ENCODE measurements at regions not wholly inside any gene's neighbourhood (a gene's known extent, or its start where the extent isn't known, plus 50 kb on each side); places are given as distances from the start of the nearest gene placed in this dataset.

- TF ChIP-seq EZH2 (IDR thresholded peaks at IDR 0.05; ENCODE audit: low read length, unreplicated experiment), result no peak
- TF ChIP-seq CTCF (conservative IDR thresholded peaks at IDR 0.05; ENCODE audit: low read depth, low read length), result no peak
- no peak for TF ChIP-seq EZH2phosphoT487 (IDR thresholded peaks at IDR 0.05; ENCODE audit: borderline replicate concordance, low read length)
- H3K27me3 ChIP-seq (ENCODE audit: low read length), result peaks cover 98% of the 10 kb centered on the region
- no peak for DNase-seq
- no peaks in the 10 kb centered on the region for H3K9me3 ChIP-seq (ENCODE audit: low read length)
- intact Hi-C loops (cut with micrococcal nuclease), result no loop called here
- H3K4me3 ChIP-seq (ENCODE audit: low read length), result no peak overlapping the region
- no peaks in the 10 kb centered on the region for H3K79me2 ChIP-seq (ENCODE audit: low read length)
- H3K36me3 ChIP-seq (ENCODE audit: low read depth, low read length), result no peaks in the 10 kb centered on the region
- no peaks in the 10 kb centered on the region for H4K20me1 ChIP-seq (ENCODE audit: low read length)
- peak; percentile 15; the same call in 1 of the 2 replicates for ATAC-seq
- no peak overlapping the region for H2AFZ ChIP-seq (ENCODE audit: low read length)
- no peak overlapping the region for H3K27ac ChIP-seq (ENCODE audit: low read length)
- no peaks in the 10 kb centered on the region for H3K4me1 ChIP-seq (ENCODE audit: insufficient read depth, low read length)
- no peak overlapping the region for H3K4me2 ChIP-seq (ENCODE audit: low read length)
- no peaks in the 10 kb centered on the region for H3K9me2 ChIP-seq (replicated peaks; ENCODE audit: low read length)
- no peak overlapping the region for H3K9ac ChIP-seq (ENCODE audit: low read length)
- no TSS peak for BruUV-seq (replicated peaks)
- POLR2A ChIA-PET (ENCODE audit: unreplicated experiment), result no interaction called here
- no peaks in the 10 kb centered on the region for H3F3A ChIP-seq (ENCODE audit: low read length, unreplicated experiment)
- CTCF ChIA-PET, result no interaction called here
These were observed 62.0 kb downstream of the ENGASE start for GRCh38 chr17:79136596-79136995.
